ENCODE measurements at regions not wholly inside any gene's neighbourhood (a gene's known extent, or its start where the extent isn't known, plus 50 kb on each side); places are given as distances from the start of the nearest gene placed in this dataset.

GRCh38 chr11:8809241-8809938, 101.6 kb upstream of the AKIP1 start:
- TF ChIP-seq POLR2A (IDR thresholded peaks at IDR 0.05) = no peak
- TF ChIP-seq CTCF (IDR thresholded peaks at IDR 0.05) = no peak

Data from heart left ventricle (tissue), 13 donors.